OCI-LY1 (cell line): ENCODE measurements at regions not wholly inside any gene's neighbourhood (a gene's known extent, or its start where the extent isn't known, plus 50 kb on each side); places are given as distances from the start of the nearest gene placed in this dataset.

ENCODE experiments used
- EZH2 ChIP-seq: fragments of 200-600 bp; sonication (generic), shearing (Covaris generic); IDR thresholded peaks from 2 replicates; pipeline ENCODE4 v1.8.0; 2017; ENCODE audit warnings: borderline replicate concordance, mixed run types, mild to moderate bottlenecking, antibody characterized with exemption, low read length, moderate library complexity, mixed read lengths
- TF ChIP-seq, protein P1 (sequence below): fragments of 200-600 bp; sonication (generic), shearing (Covaris generic); IDR thresholded peaks from 2 replicates; pipeline ENCODE4 v1.5.1; 2017; ENCODE audit warnings: mild to moderate bottlenecking, antibody characterized with exemption, low read length, moderate library complexity, mixed read lengths

DNA sequence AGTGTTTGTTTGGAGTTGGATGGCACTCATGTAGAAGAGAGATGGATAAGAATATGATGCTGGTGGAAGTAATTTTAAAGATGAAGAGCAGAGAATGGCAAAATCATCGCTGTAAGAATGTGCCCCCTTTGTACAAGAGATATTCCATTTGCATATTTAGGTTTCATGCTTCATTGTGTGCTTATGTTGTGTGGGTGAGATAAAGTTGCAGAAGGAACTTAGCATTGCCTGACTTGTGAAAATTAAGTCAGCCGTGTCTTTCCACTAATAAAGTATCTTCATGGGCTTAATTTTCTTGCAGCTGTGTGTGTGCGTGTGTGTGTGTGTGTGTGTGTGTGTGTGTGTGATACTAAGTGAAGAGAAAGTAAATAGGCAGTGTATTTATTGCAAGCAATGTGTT lies 381.9 kb downstream of the OTUD1 start:
- TF ChIP-seq, protein P1, sequence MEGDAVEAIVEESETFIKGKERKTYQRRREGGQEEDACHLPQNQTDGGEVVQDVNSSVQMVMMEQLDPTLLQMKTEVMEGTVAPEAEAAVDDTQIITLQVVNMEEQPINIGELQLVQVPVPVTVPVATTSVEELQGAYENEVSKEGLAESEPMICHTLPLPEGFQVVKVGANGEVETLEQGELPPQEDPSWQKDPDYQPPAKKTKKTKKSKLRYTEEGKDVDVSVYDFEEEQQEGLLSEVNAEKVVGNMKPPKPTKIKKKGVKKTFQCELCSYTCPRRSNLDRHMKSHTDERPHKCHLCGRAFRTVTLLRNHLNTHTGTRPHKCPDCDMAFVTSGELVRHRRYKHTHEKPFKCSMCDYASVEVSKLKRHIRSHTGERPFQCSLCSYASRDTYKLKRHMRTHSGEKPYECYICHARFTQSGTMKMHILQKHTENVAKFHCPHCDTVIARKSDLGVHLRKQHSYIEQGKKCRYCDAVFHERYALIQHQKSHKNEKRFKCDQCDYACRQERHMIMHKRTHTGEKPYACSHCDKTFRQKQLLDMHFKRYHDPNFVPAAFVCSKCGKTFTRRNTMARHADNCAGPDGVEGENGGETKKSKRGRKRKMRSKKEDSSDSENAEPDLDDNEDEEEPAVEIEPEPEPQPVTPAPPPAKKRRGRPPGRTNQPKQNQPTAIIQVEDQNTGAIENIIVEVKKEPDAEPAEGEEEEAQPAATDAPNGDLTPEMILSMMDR = no peak
- no peak for TF ChIP-seq EZH2
